ENCODE measurements at regions not wholly inside any gene's neighbourhood (a gene's known extent, or its start where the extent isn't known, plus 50 kb on each side); places are given as distances from the start of the nearest gene placed in this dataset.

- TF ChIP-seq CTCF (IDR thresholded peaks at IDR 0.05): no peak
- no peaks in the 10 kb centered on the region for H3K27me3 Mint-ChIP-seq (ENCODE audit: low read depth in 2 of 2)
- no peaks in the 10 kb centered on the region for H3K27me3 ChIP-seq (ENCODE audit: control insufficient read depth, insufficient read depth, low read length)
- intact Hi-C loops (cut with micrococcal nuclease): no loop called here
- no peak for ATAC-seq
- H3K4me3 ChIP-seq (ENCODE audit: low read length): no peak overlapping the region
- H3K4me3 Mint-ChIP-seq: no peak overlapping the region
- peaks cover 3 to 4% of the 10 kb centered on the region in 2 donors for H3K9me3 Mint-ChIP-seq
- WGBS (ENCODE audit: insufficient coverage): 41% methylated on average over 4 of the region's 4 CpGs
- H3K4me1 ChIP-seq (ENCODE audit: control insufficient read depth, insufficient read depth, low read length): no peaks in the 10 kb centered on the region
- no peak overlapping the region for H3K27ac Mint-ChIP-seq
- no peak for DNase-seq
- no peaks in the 10 kb centered on the region for H3K36me3 ChIP-seq (ENCODE audit: control insufficient read depth, insufficient read depth, low read length)
- H3K27ac ChIP-seq (ENCODE audit: low read length): no peak overlapping the region
- H3K9me3 ChIP-seq (ENCODE audit: control insufficient read depth, insufficient read depth, low read length): no peaks in the 10 kb centered on the region
- no peaks in the 10 kb centered on the region for H3K36me3 Mint-ChIP-seq
- no peaks in the 10 kb centered on the region for H3K4me1 Mint-ChIP-seq
Measured at GRCh38 chr4:163744861-163745260, 250.4 kb downstream of the TMA16 start.

- Histone ChIP-seq H3K27me3 (ENCODE audit: control insufficient read depth, insufficient read depth, low read length) (no peaks in the 10 kb centered on the region), H3K9me3 (ENCODE audit: control insufficient read depth, insufficient read depth, low read length) (no peaks in the 10 kb centered on the region), H3K27ac (ENCODE audit: low read length) (no peak overlapping the region), H3K4me1 (ENCODE audit: control insufficient read depth, insufficient read depth, low read length) (no peaks in the 10 kb centered on the region), H3K4me3 (ENCODE audit: low read length) (no peak overlapping the region), H3K36me3 (ENCODE audit: control insufficient read depth, insufficient read depth, low read length) (no peaks in the 10 kb centered on the region)
- no peak overlapping the region for H3K27ac Mint-ChIP-seq
- no peaks in the 10 kb centered on the region for H3K27me3 Mint-ChIP-seq (ENCODE audit: low read depth in 2 of 2)
- DNase-seq (no peak), ATAC-seq (no peak)
- no peaks in the 10 kb centered on the region for H3K4me1 Mint-ChIP-seq
- no peak for TF ChIP-seq CTCF (IDR thresholded peaks at IDR 0.05)
- no peaks in the 10 kb centered on the region for H3K36me3 Mint-ChIP-seq
- intact Hi-C loops (cut with micrococcal nuclease): no loop called here
- H3K9me3 Mint-ChIP-seq: peaks cover 1 to 2% of the 10 kb centered on the region in 2 donors
- no peak overlapping the region for H3K4me3 Mint-ChIP-seq
- 71% methylated on average over 4 of the region's 5 CpGs for WGBS (ENCODE audit: insufficient coverage)
Measured at GRCh38 chr4:163747293-163747692, 252.8 kb downstream of the TMA16 start.

- Mint-ChIP-seq H3K27ac (no peak overlapping the region), H3K4me1 (no peaks in the 10 kb centered on the region), H3K4me3 (no peak overlapping the region), H3K27me3 (ENCODE audit: low read depth in 2 of 2) (no peaks in the 10 kb centered on the region), H3K9me3 (no peaks in the 10 kb centered on the region), H3K36me3 (no peaks in the 10 kb centered on the region)
- intact Hi-C loops (cut with micrococcal nuclease): no loop called here
- WGBS (ENCODE audit: insufficient coverage): 98% methylated on average over 3 of the region's 3 CpGs
- Histone ChIP-seq H3K9me3 (ENCODE audit: control insufficient read depth, insufficient read depth, low read length) (no peaks in the 10 kb centered on the region), H3K4me3 (ENCODE audit: low read length) (no peak overlapping the region), H3K4me1 (ENCODE audit: control insufficient read depth, insufficient read depth, low read length) (no peaks in the 10 kb centered on the region), H3K36me3 (ENCODE audit: control insufficient read depth, insufficient read depth, low read length) (no peaks in the 10 kb centered on the region), H3K27me3 (ENCODE audit: control insufficient read depth, insufficient read depth, low read length) (no peaks in the 10 kb centered on the region), H3K27ac (ENCODE audit: low read length) (no peak overlapping the region)
- DNase-seq (no peak), ATAC-seq (no peak)
- TF ChIP-seq CTCF (IDR thresholded peaks at IDR 0.05): no peak
Measured at GRCh38 chr4:163747886-163748285, 253.4 kb downstream of the TMA16 start.

- DNase-seq: no peak
- H3K36me3 Mint-ChIP-seq: no peaks in the 10 kb centered on the region
- no peaks in the 10 kb centered on the region for H3K36me3 ChIP-seq (ENCODE audit: control insufficient read depth, insufficient read depth, low read length)
- H3K27me3 Mint-ChIP-seq (ENCODE audit: low read depth in 2 of 2): no peaks in the 10 kb centered on the region
- no peaks in the 10 kb centered on the region for H3K27me3 ChIP-seq (ENCODE audit: control insufficient read depth, insufficient read depth, low read length)
- no peaks in the 10 kb centered on the region for H3K4me1 ChIP-seq (ENCODE audit: control insufficient read depth, insufficient read depth, low read length)
- no peak for ATAC-seq
- H3K9me3 Mint-ChIP-seq: no peaks in the 10 kb centered on the region
- no peak for TF ChIP-seq CTCF (IDR thresholded peaks at IDR 0.05)
- 58% methylated on average over 1 of the region's 2 CpGs for WGBS (ENCODE audit: insufficient coverage)
- H3K4me3 ChIP-seq (ENCODE audit: low read length): no peak overlapping the region
- no peak overlapping the region for H3K4me3 Mint-ChIP-seq
- no peaks in the 10 kb centered on the region for H3K4me1 Mint-ChIP-seq
- H3K9me3 ChIP-seq (ENCODE audit: control insufficient read depth, insufficient read depth, low read length): no peaks in the 10 kb centered on the region
- H3K27ac ChIP-seq (ENCODE audit: low read length): no peak overlapping the region
- intact Hi-C loops (cut with micrococcal nuclease): no loop called here
- H3K27ac Mint-ChIP-seq: no peak overlapping the region
Measured at GRCh38 chr4:163748449-163748848, 254.0 kb downstream of the TMA16 start.

Measured in natural killer cell (primary cell).